HG03432 (cell line): ENCODE measurements at regions not wholly inside any gene's neighbourhood (a gene's known extent, or its start where the extent isn't known, plus 50 kb on each side); places are given as distances from the start of the nearest gene placed in this dataset.

Experiments used
- ATAC-seq: cut with Tn5 transposase; IDR thresholded peaks from one replicate; pipeline ENCODE4 v1.9.1; 2021; ENCODE audit warnings: mild to moderate bottlenecking, moderate library complexity; ENCODE audit not compliant: unreplicated experiment

GRCh38 chr3:193754719-193755118 lies 161.7 kb downstream of the OPA1 start:
- ATAC-seq = no peak

- no peak for ATAC-seq
These were observed 163.5 kb downstream of the OPA1 start for GRCh38 chr3:193756536-193756935.

GRCh38 chr3:193757457-193757856 lies 164.4 kb downstream of the OPA1 start:
- no peak for ATAC-seq

- no peak for ATAC-seq
These were observed 169.0 kb downstream of the OPA1 start for GRCh38 chr3:193761969-193762368.

GRCh38 chr3:193762657-193763056 lies 169.6 kb downstream of the OPA1 start:
- ATAC-seq = no peak

- no peak for ATAC-seq
These were observed 172.0 kb downstream of the OPA1 start for GRCh38 chr3:193764959-193765358.

- no peak for ATAC-seq
These were observed 174.5 kb downstream of the OPA1 start for GRCh38 chr3:193767353-193768069.

GRCh38 chr3:193768070-193768394 lies 175.0 kb downstream of the OPA1 start:
- ATAC-seq = no peak

- no peak for ATAC-seq
These were observed 176.4 kb downstream of the OPA1 start for GRCh38 chr3:193769437-193769836.

- ATAC-seq = no peak
These were observed 178.1 kb downstream of the OPA1 start for GRCh38 chr3:193771011-193771652.

- ATAC-seq = no peak
These were observed 178.8 kb downstream of the OPA1 start for GRCh38 chr3:193771653-193772421.

GRCh38 chr3:193772422-193772763 lies 179.4 kb downstream of the OPA1 start:
- ATAC-seq = no peak

GRCh38 chr3:193773266-193774220 lies 180.5 kb downstream of the OPA1 start:
- ATAC-seq = no peak

GRCh38 chr3:193774272-193774915 lies 181.4 kb downstream of the OPA1 start:
- ATAC-seq = no peak

GRCh38 chr3:193774916-193775285 lies 181.9 kb downstream of the OPA1 start:
- ATAC-seq = no peak

- ATAC-seq = no peak
These were observed 182.5 kb downstream of the OPA1 start for GRCh38 chr3:193775421-193776077.

GRCh38 chr3:193776626-193777358 lies 183.8 kb downstream of the OPA1 start:
- no peak for ATAC-seq

- no peak for ATAC-seq
These were observed 184.5 kb downstream of the OPA1 start for GRCh38 chr3:193777524-193777923.

GRCh38 chr3:193778676-193779075 lies 185.7 kb downstream of the OPA1 start:
- ATAC-seq = no peak
